ENCODE measurements at regions not wholly inside any gene's neighbourhood (a gene's known extent, or its start where the extent isn't known, plus 50 kb on each side); places are given as distances from the start of the nearest gene placed in this dataset.
"Not testable (repeated sequence)": the region's sequence is repeated elsewhere in the genome, so short reads cannot be mapped to it uniquely, and the experiment has no call there.

GRCh38 chr6:164097551-164098398 lies 683.3 kb downstream of the QKI start:
- no peak for DNase-seq

- no peak for DNase-seq
Observed at GRCh38 chr6:164097056-164097455, 682.5 kb downstream of the QKI start.

- no peak for DNase-seq
Observed at GRCh38 chr6:164095056-164095455, 680.5 kb downstream of the QKI start.

GRCh38 chr6:164087870-164088269 lies 673.4 kb downstream of the QKI start:
- no peak for DNase-seq

GRCh38 chr6:164087211-164087610 lies 672.7 kb downstream of the QKI start:
- no peak for DNase-seq

GRCh38 chr6:164086076-164086887 lies 671.8 kb downstream of the QKI start:
- DNase-seq: no peak

GRCh38 chr6:164085091-164086075 lies 670.9 kb downstream of the QKI start:
- no peak for DNase-seq

GRCh38 chr6:164079275-164079600 lies 664.7 kb downstream of the QKI start:
- no peak for DNase-seq

GRCh38 chr6:164078532-164079274 lies 664.2 kb downstream of the QKI start:
- no peak for DNase-seq

GRCh38 chr6:164076818-164077532 lies 662.5 kb downstream of the QKI start:
- not testable (repeated sequence) for DNase-seq

- DNase-seq: no peak
Observed at GRCh38 chr6:164075981-164076615, 661.6 kb downstream of the QKI start.

GRCh38 chr6:164072240-164072666 lies 657.7 kb downstream of the QKI start:
- no peak for DNase-seq

- no peak for DNase-seq
Observed at GRCh38 chr6:164069350-164069990, 655.0 kb downstream of the QKI start.

- no peak for DNase-seq
Observed at GRCh38 chr6:164068527-164068926, 654.0 kb downstream of the QKI start.

- DNase-seq: no peak
Observed at GRCh38 chr6:164066766-164067165, 652.2 kb downstream of the QKI start.

- no peak for DNase-seq
Observed at GRCh38 chr6:164066335-164066734, 651.8 kb downstream of the QKI start.

- no peak for DNase-seq
Observed at GRCh38 chr6:164063346-164063745, 648.8 kb downstream of the QKI start.

- DNase-seq: no peak
Observed at GRCh38 chr6:164062872-164063271, 648.4 kb downstream of the QKI start.

- DNase-seq: no peak
Observed at GRCh38 chr6:164057876-164058275, 643.4 kb downstream of the QKI start.

- no peak for DNase-seq
Observed at GRCh38 chr6:164051427-164051826, 636.9 kb downstream of the QKI start.

Data from activated naive CD4-positive, alpha-beta T cell treated with Interleukin-2 at 50 U/mL for 16 hours (primary cell).